ENCODE measurements at regions not wholly inside any gene's neighbourhood (a gene's known extent, or its start where the extent isn't known, plus 50 kb on each side); places are given as distances from the start of the nearest gene placed in this dataset.

DNA sequence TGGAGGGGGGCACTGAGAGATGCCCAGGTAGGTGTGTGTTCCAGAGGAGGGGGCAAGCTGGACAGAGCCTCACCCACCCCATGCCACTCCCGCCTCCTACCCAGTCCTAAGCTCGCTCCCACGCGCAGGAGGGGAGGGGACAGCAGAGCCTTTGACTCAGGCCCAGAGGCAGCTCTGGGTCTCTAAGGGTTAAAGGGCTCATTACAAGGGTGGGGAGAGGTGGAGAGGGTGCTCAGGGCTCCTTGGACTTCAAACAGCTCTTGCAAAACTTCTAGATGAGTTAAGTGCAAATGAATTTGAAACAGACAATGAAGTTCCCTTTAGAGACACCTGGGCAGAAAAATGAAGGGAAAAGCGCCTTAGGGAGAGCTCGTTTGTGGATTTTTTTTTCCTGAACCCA lies 104.2 kb upstream of the CASZ1 start (continued):
- TF ChIP-seq FOXA2 (IDR thresholded peaks at IDR 0.05) = no peak
- TF ChIP-seq RAD21 (IDR thresholded peaks at IDR 0.05) = no peak
- TF ChIP-seq, protein P1, sequence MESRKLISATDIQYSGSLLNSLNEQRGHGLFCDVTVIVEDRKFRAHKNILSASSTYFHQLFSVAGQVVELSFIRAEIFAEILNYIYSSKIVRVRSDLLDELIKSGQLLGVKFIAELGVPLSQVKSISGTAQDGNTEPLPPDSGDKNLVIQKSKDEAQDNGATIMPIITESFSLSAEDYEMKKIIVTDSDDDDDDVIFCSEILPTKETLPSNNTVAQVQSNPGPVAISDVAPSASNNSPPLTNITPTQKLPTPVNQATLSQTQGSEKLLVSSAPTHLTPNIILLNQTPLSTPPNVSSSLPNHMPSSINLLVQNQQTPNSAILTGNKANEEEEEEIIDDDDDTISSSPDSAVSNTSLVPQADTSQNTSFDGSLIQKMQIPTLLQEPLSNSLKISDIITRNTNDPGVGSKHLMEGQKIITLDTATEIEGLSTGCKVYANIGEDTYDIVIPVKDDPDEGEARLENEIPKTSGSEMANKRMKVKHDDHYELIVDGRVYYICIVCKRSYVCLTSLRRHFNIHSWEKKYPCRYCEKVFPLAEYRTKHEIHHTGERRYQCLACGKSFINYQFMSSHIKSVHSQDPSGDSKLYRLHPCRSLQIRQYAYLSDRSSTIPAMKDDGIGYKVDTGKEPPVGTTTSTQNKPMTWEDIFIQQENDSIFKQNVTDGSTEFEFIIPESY (IDR thresholded peaks at IDR 0.05) = no peak

- Histone ChIP-seq H3K4me3 (ENCODE audit: low read depth in 1 of 3, low read length in 3 of 3) (no peak overlapping the region), H3K36me3 (ENCODE audit: control insufficient read depth in 4 of 4, insufficient read depth in 3 of 4, low read depth in 1 of 4, low read length in 3 of 4) (no peaks in the 10 kb centered on the region), H3K4me1 (ENCODE audit: control insufficient read depth in 4 of 4, insufficient read depth in 4 of 4, low read length in 3 of 4) (no peaks in the 10 kb centered on the region), H3K27me3 (ENCODE audit: control insufficient read depth in 4 of 4, insufficient read depth in 4 of 4, low read length in 3 of 4) (no peaks in the 10 kb centered on the region), H3K9ac (ENCODE audit: low read depth in 1 of 2, low read length in 2 of 2) (no peak overlapping the region), H3K27ac (ENCODE audit: low read depth in 1 of 2, low read length in 2 of 2) (no peak overlapping the region), H3K9me3 (ENCODE audit: control insufficient read depth in 4 of 4, low read length in 3 of 4) (no peaks in the 10 kb centered on the region)
- TF ChIP-seq TAF1 (conservative IDR thresholded peaks at IDR 0.05) (no peak), GABPA (IDR thresholded peaks at IDR 0.05 in 1 of 2, conservative IDR thresholded peaks at IDR 0.05 in 1 of 2) (no peak), FOXA1 (IDR thresholded peaks at IDR 0.05) (no peak), FOXA2 (IDR thresholded peaks at IDR 0.05) (no peak), HNF4G (IDR thresholded peaks at IDR 0.05) (no peak), CTCF (IDR thresholded peaks at IDR 0.05; ENCODE audit: low read depth, low read length, missing input control) (no peak), YY1 (IDR thresholded peaks at IDR 0.05) (no peak)
- TF ChIP-seq, protein P1 (IDR thresholded peaks at IDR 0.05) = no peak
- TF ChIP-seq, protein P2, sequence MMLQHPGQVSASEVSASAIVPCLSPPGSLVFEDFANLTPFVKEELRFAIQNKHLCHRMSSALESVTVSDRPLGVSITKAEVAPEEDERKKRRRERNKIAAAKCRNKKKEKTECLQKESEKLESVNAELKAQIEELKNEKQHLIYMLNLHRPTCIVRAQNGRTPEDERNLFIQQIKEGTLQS (IDR thresholded peaks at IDR 0.05) = no peak
- TF ChIP-seq, protein P3, sequence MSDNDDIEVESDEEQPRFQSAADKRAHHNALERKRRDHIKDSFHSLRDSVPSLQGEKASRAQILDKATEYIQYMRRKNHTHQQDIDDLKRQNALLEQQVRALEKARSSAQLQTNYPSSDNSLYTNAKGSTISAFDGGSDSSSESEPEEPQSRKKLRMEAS (IDR thresholded peaks at IDR 0.05) = no peak
- 77% methylated on average over 29 of the region's 29 CpGs for WGBS
- DNase-seq (ENCODE audit: low spot score) = no peak
These were observed 104.8 kb upstream of the CASZ1 start for GRCh38 chr1:10901091-10901890.
